CD14-positive monocyte (primary cell): ENCODE measurements at regions not wholly inside any gene's neighbourhood (a gene's known extent, or its start where the extent isn't known, plus 50 kb on each side); places are given as distances from the start of the nearest gene placed in this dataset.

Source experiments
- DNase-seq, 3 donors: peaks; one replicate each; pipeline ENCODE4 v3.0.0-alpha.2; 2011 to 2022
- H2AFZ ChIP-seq: 2 replicates; pipeline ENCODE4 v1.6.0; 2012; ENCODE audit warnings: mild to moderate bottlenecking, low read depth, low read length, inconsistent platforms; ENCODE audit not compliant: insufficient read depth, poor library complexity, severe bottlenecking
- H3K27ac ChIP-seq, 2 donors: 1 replicate in 1 of 2; 2 replicates in 1 of 2; pipeline ENCODE4 v1.5.1; 2012 to 2013; ENCODE audit warnings: low read length in 2 of 2, control low read depth in 1 of 2, inconsistent platforms in 1 of 2, low read depth in 1 of 2, mild to moderate bottlenecking in 1 of 2
- H3K27me3 ChIP-seq, 2 donors: one replicate each; pipeline versions ENCODE4 v1.6.0 to v1.6.1; 2011 to 2013; ENCODE audit warnings: low read length in 2 of 2; ENCODE audit not compliant: control insufficient read depth in 2 of 2, insufficient read depth in 2 of 2
- H3K36me3 ChIP-seq, 2 donors: replicated peaks in 1 of 2; 1 replicate in 1 of 2; 2 replicates in 1 of 2; pipeline versions ENCODE4 v1.5.1 to v1.6.1; 2012 to 2013; ENCODE audit warnings: low read length in 2 of 2, control low read depth in 1 of 2, inconsistent platforms in 1 of 2, mild to moderate bottlenecking in 1 of 2; ENCODE audit not compliant: insufficient read depth in 2 of 2, control insufficient read depth in 1 of 2
- H3K4me1 ChIP-seq, 2 donors: 1 replicate in 1 of 2; 2 replicates in 1 of 2; pipeline versions ENCODE4 v1.5.1 to v1.6.1; 2012 to 2013; ENCODE audit warnings: low read length in 2 of 2, control low read depth in 1 of 2, inconsistent platforms in 1 of 2, mild to moderate bottlenecking in 1 of 2, moderate library complexity in 1 of 2; ENCODE audit not compliant: insufficient read depth in 2 of 2, control insufficient read depth in 1 of 2
- H3K4me2 ChIP-seq: replicated peaks from 2 replicates; pipeline ENCODE3; 2012; ENCODE audit warnings: low read length, moderate library complexity, mild to moderate bottlenecking; ENCODE audit not compliant: poor library complexity, severe bottlenecking; ENCODE audit errors: extremely low read depth
- H3K4me3 ChIP-seq, 3 experiments: fragments of 200-600 bp in 1 of 3; sonication (generic) in 1 of 3; replicated peaks in 1 of 3; 1 replicate in 2 of 3; 2 replicates in 1 of 3; pipeline ENCODE4 v1.5.1; 2011 to 2013; ENCODE audit warnings: low read length in 3 of 3, mild to moderate bottlenecking in 3 of 3, control low read depth in 2 of 3, low read depth in 2 of 3, inconsistent platforms in 1 of 3, moderate library complexity in 1 of 3
- H3K79me2 ChIP-seq: 2 replicates; pipeline ENCODE4 v1.6.0; 2012; ENCODE audit warnings: mild to moderate bottlenecking, control low read depth, inconsistent platforms, low read length, moderate library complexity; ENCODE audit not compliant: insufficient read depth
- H3K9ac ChIP-seq: 2 replicates; pipeline ENCODE4 v1.6.0; 2017; ENCODE audit warnings: low read length, mild to moderate bottlenecking; ENCODE audit not compliant: insufficient read depth, poor library complexity, severe bottlenecking
- H3K9me3 ChIP-seq, 2 donors: replicated peaks in 1 of 2; 1 replicate in 1 of 2; 2 replicates in 1 of 2; pipeline versions ENCODE4 v1.5.1 to v1.6.1; 2012 to 2013; ENCODE audit warnings: low read length in 2 of 2, control low read depth in 1 of 2; ENCODE audit not compliant: control insufficient read depth in 1 of 2, insufficient read depth in 1 of 2
- H4K20me1 ChIP-seq: 2 replicates; pipeline ENCODE4 v1.6.0; 2012; ENCODE audit warnings: mild to moderate bottlenecking, low read length, control low read depth, moderate library complexity; ENCODE audit not compliant: insufficient read depth
- H3K27ac Mint-ChIP-seq, 7 donors: one replicate each; pipeline ENCODE4 v1.8.0; 2020; ENCODE audit warnings: mild to moderate bottlenecking in 7 of 7, mixed read lengths in 7 of 7, moderate library complexity in 6 of 7, inconsistent platforms in 2 of 7
- H3K27me3 Mint-ChIP-seq, 3 donors: one replicate each; pipeline ENCODE4 v1.8.0; 2021 to 2022; ENCODE audit warnings: low read depth in 3 of 3, mild to moderate bottlenecking in 3 of 3, mixed read lengths in 3 of 3, moderate library complexity in 3 of 3, inconsistent platforms in 1 of 3
- H3K36me3 Mint-ChIP-seq, 2 donors: one replicate each; pipeline ENCODE4 v1.8.0; 2020; ENCODE audit warnings: mixed read lengths in 2 of 2, inconsistent platforms in 1 of 2, mild to moderate bottlenecking in 1 of 2
- H3K4me1 Mint-ChIP-seq: one replicate; pipeline ENCODE4 v1.8.0; 2020; ENCODE audit warnings: mild to moderate bottlenecking, mixed read lengths
- H3K4me3 Mint-ChIP-seq, 2 donors: one replicate each; pipeline ENCODE4 v1.8.0; 2020; ENCODE audit warnings: mild to moderate bottlenecking in 2 of 2, mixed read lengths in 2 of 2, moderate library complexity in 1 of 2
- H3K9me3 Mint-ChIP-seq, 7 donors: one replicate each; pipeline ENCODE4 v1.8.0; 2020 to 2022; ENCODE audit warnings: mixed read lengths in 7 of 7, mild to moderate bottlenecking in 6 of 7, moderate library complexity in 6 of 7, inconsistent platforms in 2 of 7
- WGBS: methylation state at CpG from one replicate; pipeline ENCODE4 v1.1.5; 2013; ENCODE audit warnings: missing lambda C conversion rate; ENCODE audit not compliant: insufficient coverage; 5-methylcytosine and 5-hydroxymethylcytosine counted together
- intact Hi-C, 2 donors: fragments of 100-400 bp; cut with micrococcal nuclease; formaldehyde crosslinking; loops; one replicate each; pipeline versions ENCODE4 v1.15.0 to v1.15.1; 2023
- TF ChIP-seq, protein P1 (sequence below): fragments of 200-600 bp; IDR thresholded peaks from one replicate; pipeline ENCODE4 v1.8.0; 2022; ENCODE audit warnings: antibody characterized with exemption, mild to moderate bottlenecking

DNA sequence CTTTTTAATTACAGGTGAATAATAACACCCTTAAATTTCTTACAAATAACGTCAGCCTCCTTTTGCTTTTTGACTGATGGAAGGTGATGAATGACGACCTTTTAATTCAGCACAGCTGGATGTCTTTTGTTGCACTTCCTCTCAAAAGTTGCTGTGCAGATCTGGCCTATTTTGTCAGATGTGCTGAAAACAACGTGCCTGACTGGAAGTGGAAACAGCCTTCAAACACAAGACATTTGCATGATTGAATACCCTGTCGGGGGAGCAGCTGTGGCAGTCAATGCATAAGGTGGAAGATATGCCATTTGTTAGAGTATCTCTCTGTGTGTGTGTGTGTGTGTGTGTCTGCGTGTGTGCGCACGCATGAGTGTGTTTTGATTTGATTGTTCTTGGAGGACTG lies 579.7 kb downstream of the SPRY1 start:
- H3K36me3 Mint-ChIP-seq, result no peaks in the 10 kb centered on the region
- peaks cover 1 to 7% (median 4%) of the 10 kb centered on the region in 7 donors for H3K9me3 Mint-ChIP-seq
- no peak for DNase-seq
- no peak overlapping the region for H2AFZ ChIP-seq
- intact Hi-C loops, result no loop called here
- H3K4me2 ChIP-seq, result no peak overlapping the region
- no peak overlapping the region for H3K4me3 Mint-ChIP-seq
- no peaks in the 10 kb centered on the region for H4K20me1 ChIP-seq
- no peak overlapping the region for H3K27ac ChIP-seq
- no peak overlapping the region for H3K9ac ChIP-seq
- no peaks in the 10 kb centered on the region for H3K27me3 ChIP-seq
- no peaks in the 10 kb centered on the region for H3K36me3 ChIP-seq
- H3K27ac Mint-ChIP-seq, result no peak overlapping the region
- peaks cover 0 to 6% (median 0%) of the 10 kb centered on the region in 3 donors for H3K27me3 Mint-ChIP-seq
- H3K4me3 ChIP-seq, result no peak overlapping the region
- no peaks in the 10 kb centered on the region for H3K4me1 ChIP-seq
- no peaks in the 10 kb centered on the region for H3K4me1 Mint-ChIP-seq
- TF ChIP-seq, protein P1, sequence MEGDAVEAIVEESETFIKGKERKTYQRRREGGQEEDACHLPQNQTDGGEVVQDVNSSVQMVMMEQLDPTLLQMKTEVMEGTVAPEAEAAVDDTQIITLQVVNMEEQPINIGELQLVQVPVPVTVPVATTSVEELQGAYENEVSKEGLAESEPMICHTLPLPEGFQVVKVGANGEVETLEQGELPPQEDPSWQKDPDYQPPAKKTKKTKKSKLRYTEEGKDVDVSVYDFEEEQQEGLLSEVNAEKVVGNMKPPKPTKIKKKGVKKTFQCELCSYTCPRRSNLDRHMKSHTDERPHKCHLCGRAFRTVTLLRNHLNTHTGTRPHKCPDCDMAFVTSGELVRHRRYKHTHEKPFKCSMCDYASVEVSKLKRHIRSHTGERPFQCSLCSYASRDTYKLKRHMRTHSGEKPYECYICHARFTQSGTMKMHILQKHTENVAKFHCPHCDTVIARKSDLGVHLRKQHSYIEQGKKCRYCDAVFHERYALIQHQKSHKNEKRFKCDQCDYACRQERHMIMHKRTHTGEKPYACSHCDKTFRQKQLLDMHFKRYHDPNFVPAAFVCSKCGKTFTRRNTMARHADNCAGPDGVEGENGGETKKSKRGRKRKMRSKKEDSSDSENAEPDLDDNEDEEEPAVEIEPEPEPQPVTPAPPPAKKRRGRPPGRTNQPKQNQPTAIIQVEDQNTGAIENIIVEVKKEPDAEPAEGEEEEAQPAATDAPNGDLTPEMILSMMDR, result no peak
- no peaks in the 10 kb centered on the region for H3K79me2 ChIP-seq
- no peaks in the 10 kb centered on the region for H3K9me3 ChIP-seq
- 72% methylated on average over 4 of the region's 7 CpGs for WGBS

DNA sequence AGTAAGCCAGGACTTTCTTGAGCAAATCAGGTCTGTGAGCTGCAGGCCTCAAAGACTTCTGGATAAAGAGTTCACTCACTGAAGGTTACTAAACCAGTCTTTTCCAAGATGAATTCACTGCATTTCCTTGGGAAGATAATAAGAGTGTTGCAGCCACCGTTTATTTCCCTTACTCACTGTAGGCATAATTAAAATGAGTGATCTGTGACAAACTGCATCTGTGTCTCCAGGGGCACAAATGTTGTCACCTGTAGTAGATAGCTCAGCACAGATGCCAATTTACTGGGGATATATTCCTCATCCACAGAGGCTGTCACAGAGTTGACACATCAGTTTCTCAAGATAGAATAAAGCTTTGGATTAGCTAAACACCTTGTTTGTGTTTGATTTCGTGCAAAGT lies 580.2 kb downstream of the SPRY1 start:
- Mint-ChIP-seq H3K4me1 (no peaks in the 10 kb centered on the region), H3K9me3 (peaks cover 1 to 7% (median 4%) of the 10 kb centered on the region in 7 donors), H3K27ac (no peak overlapping the region), H3K4me3 (no peak overlapping the region), H3K36me3 (no peaks in the 10 kb centered on the region), H3K27me3 (peaks cover 0 to 6% (median 0%) of the 10 kb centered on the region in 3 donors)
- Histone ChIP-seq H3K36me3 (no peaks in the 10 kb centered on the region), H3K4me3 (no peak overlapping the region), H3K9me3 (no peaks in the 10 kb centered on the region), H4K20me1 (no peaks in the 10 kb centered on the region), H3K27me3 (no peaks in the 10 kb centered on the region), H3K9ac (no peak overlapping the region), H3K27ac (no peak overlapping the region), H3K79me2 (no peaks in the 10 kb centered on the region), H3K4me2 (no peak overlapping the region), H3K4me1 (no peaks in the 10 kb centered on the region), H2AFZ (no peak overlapping the region)
- intact Hi-C loops, result no loop called here
- no CpG with 5 or more reads among the region's 2 CpGs for WGBS
- TF ChIP-seq, protein P1, result no peak
- no peak for DNase-seq
